Activated CD4-positive, CD25-positive, alpha-beta regulatory T cell (primary cell): ENCODE measurements at regions not wholly inside any gene's neighbourhood (a gene's known extent, or its start where the extent isn't known, plus 50 kb on each side); places are given as distances from the start of the nearest gene placed in this dataset.
"Not testable (repeated sequence)": the region's sequence is repeated elsewhere in the genome, so short reads cannot be mapped to it uniquely, and the experiment has no call there.

ENCODE experiments used
- DNase-seq, 4 experiments: peaks; one replicate each; lab custom pipeline; 2025; lab: John Stamatoyannopoulos, UW

DNA sequence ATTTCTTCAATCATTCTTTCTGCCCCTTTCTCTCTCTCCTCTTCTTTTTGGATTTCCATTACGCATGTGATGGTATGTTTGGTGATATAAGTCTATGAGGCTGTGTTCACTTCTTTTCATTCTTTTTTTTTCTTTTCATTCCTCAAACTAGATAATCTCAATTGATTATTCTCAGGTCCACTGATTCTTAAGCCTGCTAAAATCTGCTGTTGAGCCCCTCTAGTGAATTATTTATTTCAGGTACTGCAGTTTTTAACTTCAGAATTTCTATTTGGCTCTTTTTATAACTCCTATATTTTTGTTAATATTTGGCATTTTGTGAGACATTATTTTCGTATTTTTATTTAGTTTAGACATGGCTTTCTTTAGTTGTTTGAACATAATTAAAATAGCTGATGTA lies 671.3 kb upstream of the NECTIN3 start:
- no peak for DNase-seq

DNA sequence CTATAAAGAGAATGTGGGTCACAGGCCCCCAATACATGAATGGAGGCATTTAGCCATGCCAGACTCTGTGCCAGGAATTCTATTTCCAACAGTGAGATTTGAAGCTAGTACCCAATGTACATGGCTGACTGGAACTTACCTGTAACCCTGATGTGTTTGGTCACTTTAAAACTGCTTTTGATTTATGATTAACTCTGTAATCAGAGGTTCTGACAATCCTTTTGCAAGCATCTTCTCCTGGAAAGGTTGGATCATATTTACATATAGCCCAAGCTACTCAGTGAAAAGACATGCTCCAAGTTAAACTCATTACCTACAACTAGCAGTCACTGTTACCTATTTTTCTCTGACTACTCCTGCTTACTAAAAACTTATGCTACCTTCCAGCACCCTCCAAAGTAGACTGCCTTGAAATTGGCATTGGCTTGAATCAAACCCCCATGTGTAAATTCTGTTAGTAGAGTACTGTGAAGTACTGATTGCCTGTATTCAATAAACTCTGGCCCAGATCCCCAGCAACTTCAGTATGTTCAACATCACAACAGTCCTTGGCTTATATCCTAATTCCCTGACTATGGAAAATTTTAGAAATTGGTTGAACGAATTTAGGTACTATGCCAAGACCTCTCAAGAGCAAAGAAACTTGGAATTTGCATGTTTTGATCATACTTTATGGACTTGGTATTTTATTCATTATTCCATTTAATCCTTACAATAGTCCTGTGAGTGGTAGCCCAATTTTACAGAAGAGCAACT lies 665.6 kb upstream of the NECTIN3 start:
- no peak for DNase-seq

DNA sequence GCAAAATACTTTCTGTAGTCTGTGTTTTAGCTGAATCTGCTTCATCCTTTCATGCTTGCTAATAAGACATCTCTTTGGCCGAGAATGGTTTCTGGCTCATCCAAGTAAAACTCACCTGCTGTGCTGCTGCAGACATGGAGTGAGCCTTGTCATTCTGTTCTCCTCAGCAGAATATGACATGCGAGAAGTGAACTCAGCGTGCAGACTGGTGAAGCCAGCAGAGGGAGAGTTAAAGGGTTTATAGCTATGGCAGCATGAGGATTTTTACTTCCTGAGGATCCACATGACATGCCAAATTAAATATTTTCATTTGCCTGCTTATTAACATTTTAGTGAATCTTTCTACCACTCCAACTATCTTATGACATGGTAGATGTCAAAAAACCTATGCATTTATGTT lies 658.4 kb upstream of the NECTIN3 start:
- DNase-seq: no peak

GRCh38 chr3:110413807-110414748 lies 657.5 kb upstream of the NECTIN3 start:
- DNase-seq: no peak

DNA sequence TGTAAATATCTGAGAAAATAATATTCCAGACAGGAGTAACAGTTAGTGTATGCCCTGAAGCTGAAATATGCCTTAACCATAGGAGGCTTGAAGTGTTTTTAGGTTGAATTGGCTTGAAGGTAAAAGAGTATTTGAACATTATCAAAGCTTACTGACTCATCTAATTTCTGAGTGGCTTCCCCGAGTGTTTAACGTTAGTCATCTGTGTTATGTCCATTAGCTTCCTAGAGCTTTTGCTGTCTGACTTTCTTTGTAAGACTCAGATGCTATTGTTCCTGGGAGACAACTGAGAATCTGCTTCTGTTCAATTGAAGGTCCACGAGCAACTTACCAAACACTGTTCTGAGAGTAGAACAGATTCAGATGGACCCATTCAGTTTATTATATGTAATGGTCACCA lies 656.8 kb upstream of the NECTIN3 start:
- DNase-seq: no peak

DNA sequence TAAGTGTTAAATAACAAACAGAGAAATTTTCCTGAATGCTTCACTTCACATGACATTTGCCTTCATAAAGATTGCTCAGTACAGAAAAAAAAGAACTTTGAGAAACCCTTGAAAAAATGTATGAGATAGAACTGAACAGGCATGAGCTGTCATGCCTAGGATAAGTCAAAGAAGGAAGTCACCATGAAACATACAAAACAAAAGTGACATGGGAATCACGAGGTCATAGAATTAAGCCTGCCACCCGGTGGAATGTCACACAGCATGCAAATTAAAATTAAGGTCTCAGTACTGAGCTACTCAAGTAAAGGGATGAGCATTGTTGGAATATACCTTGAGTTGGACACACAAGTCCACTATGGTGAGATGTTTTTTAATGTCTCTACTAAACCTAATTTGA lies 652.5 kb upstream of the NECTIN3 start:
- no peak for DNase-seq

DNA sequence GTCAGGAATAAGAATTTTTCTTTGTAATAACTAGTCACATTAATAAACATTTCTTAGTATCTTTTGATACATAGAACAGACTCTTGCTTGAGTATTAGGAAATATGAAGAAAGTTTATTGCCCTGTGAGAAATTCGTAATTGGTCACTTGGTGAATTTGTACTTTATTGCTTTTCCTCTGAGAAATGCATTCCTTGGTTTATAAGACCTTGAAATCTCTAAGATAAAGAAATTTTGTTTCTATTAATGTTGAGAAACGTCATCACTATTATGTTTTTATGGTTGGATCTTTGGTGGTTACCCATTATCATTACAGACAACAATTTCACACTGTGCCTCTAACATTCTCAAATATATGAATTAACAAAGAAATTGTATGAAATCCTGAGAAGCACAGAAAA lies 652.0 kb upstream of the NECTIN3 start:
- DNase-seq: no peak

DNA sequence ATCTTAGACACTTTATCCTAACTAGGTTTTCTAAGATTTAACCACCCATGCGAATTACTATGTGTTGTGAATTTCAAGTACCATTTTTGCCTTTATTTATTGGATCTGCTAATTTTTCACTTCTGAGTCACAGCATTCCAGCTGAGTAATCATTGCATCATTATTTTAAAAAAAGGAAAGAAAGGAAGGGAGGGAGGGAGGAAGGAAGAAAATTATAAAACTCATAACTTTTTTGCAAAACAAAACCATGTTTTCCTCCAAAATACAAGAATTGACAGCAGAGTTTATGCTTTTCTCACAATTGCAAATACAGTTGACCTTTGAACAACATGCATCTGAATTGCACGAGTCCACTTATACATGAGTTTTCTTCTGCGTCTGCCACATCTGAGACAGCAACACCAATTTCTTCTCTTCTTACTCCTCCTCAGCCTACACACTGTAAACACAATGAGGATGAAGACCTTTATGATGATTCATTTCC lies 651.4 kb upstream of the NECTIN3 start:
- no peak for DNase-seq

- no peak for DNase-seq
Measured at GRCh38 chr3:110423276-110423675, 648.3 kb upstream of the NECTIN3 start.

DNA sequence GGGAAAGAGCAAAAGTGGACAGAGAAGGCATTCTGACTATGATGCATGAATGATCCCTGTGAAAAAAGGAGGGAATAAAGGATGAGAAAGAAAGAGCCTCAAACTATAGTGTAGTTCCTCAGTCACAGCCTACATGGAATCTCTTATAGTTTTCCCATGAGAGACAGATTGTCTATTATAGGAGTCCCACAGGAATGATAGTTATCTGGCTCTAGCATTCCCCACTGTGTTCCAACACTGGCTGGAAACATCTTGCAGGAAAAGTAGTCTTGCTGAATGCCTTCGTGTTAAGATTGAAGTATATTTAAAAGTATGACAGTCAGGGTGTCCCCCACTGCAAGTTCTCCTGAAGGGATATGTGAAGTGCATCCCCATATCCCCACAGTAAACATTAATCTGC lies 641.5 kb upstream of the NECTIN3 start:
- DNase-seq: no peak

GRCh38 chr3:110436209-110436608 lies 635.4 kb upstream of the NECTIN3 start:
- no peak for DNase-seq

- DNase-seq: not testable (repeated sequence)
Measured at GRCh38 chr3:110440066-110440653, 631.5 kb upstream of the NECTIN3 start.

DNA sequence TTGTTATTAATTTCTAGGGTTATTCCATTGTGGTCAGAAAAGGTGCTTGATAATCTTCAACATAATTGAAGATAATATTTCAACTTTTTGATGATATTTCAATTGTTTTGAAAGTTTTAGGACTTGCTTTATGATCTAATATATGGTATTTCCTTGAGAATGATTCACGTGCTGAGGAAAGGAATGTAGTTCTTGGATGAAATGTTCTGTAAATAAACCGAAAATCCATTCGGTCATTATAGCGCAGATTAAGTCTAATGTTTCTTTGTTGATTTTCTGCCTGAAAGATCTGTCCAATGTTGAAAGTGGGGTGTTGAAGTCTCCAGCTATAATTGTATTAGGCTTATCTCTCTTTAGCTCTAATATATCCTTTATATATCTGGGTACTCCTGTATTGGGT lies 617.5 kb upstream of the NECTIN3 start:
- DNase-seq: no peak

- no peak for DNase-seq
Measured at GRCh38 chr3:110456001-110456400, 615.6 kb upstream of the NECTIN3 start.

- no peak for DNase-seq
Measured at GRCh38 chr3:110456438-110457138, 615.0 kb upstream of the NECTIN3 start.

GRCh38 chr3:110457508-110457907 lies 614.1 kb upstream of the NECTIN3 start:
- no peak for DNase-seq

GRCh38 chr3:110459021-110459420 lies 612.6 kb upstream of the NECTIN3 start:
- no peak for DNase-seq

- no peak for DNase-seq
Measured at GRCh38 chr3:110470310-110470709, 601.3 kb upstream of the NECTIN3 start.

- DNase-seq: no peak
Measured at GRCh38 chr3:110473405-110473804, 598.2 kb upstream of the NECTIN3 start.

GRCh38 chr3:110474397-110474796 lies 597.2 kb upstream of the NECTIN3 start:
- DNase-seq: no peak

DNA sequence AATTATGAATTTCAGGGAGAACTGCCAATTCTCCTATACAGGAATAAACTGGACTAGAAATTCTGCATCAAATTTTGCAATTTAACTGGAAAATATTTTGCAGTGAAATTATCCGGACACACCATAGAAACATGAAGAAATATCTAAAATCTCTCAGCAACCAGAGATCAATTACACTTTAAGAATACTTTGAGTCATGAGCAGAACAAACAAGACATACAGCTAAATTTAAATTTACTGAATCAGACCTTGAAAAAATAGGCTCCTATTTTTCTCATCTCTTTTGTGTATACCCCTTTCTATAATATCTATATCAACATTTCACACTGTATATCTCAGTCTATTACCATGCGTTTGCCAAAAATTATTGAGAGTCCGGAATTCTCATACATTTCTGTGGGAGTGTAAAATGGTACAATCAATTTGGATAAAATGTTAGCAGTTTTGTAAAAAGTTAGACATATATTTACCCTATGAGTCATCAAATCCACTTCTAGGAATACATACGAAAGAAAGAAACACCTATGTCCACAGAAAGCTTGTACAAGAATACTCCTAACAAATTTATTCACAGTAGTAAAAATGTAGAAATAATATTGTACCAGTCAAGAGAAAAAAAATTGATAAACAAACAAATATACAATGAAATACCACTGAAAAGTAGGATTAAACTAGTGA lies 593.1 kb upstream of the NECTIN3 start:
- no peak for DNase-seq
